ENCODE measurements at regions not wholly inside any gene's neighbourhood (a gene's known extent, or its start where the extent isn't known, plus 50 kb on each side); places are given as distances from the start of the nearest gene placed in this dataset.

DNA sequence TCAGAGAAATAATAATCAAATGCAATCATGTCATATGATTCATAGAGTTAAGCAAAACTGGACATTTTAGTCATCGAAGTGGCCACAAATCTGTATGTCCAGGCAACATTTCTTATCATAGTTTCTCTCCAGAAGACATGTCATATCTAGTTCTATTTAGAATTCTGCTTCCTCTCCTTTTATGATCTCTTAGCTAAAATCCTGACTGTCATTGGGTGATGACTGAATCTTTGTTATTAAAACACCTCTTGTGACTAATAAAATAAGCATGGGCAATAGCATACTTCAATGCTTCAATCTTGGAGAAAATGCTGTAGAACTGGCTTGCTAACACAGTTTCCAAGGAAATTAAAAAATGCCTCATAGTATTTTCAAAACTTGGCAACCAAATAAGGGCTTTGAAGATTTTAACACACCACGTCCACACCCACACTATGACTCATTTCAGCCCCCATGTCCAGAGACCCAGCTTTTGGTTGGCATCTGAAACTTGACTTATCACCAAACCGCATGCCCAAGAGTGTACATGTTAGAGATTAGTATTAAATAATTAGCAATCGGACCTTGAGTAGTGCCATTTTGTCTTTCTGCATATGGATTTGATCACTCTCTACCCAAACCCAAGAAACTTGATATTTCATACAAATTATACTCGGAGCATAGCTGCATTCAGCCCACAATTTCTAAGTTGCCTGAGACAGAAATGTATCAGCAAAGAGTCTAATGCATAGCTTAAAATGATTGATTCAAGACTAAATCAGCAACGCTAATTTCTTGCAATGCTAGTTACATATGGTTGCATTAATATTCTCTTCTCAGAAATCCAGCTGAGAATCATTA is 106.5 kb upstream of the ETAA1 start:
- POLR2A ChIA-PET: no interaction called here
- no peak for DNase-seq

GRCh38 chr2:67294218-67294617 is 102.9 kb upstream of the ETAA1 start:
- Mint-ChIP-seq H3K27me3 (peaks cover 2% of the 10 kb centered on the region), H3K36me3 (ENCODE audit: low read depth) (no peaks in the 10 kb centered on the region), H3K27ac (no peak overlapping the region), H3K4me3 (no peak overlapping the region), H3K4me1 (peaks cover 3% of the 10 kb centered on the region), H3K9me3 (ENCODE audit: low read depth) (no peaks in the 10 kb centered on the region)
- ATAC-seq (no peak), DNase-seq (no peak)
- intact Hi-C loops (cut with DNase I, micrococcal nuclease): no loop called here
- ChIA-PET CTCF (no interaction called here), POLR2A (interaction anchor here (0.6 kb wide), 1 partner anchor 1232 kb away, joined by 7 read pairs; no protein-coding TSS in a partner anchor)

More for the DNA sequence above, 106.5 kb upstream of the ETAA1 start:
- Mint-ChIP-seq H3K27me3 (peaks cover 7% of the 10 kb centered on the region), H3K9me3 (ENCODE audit: low read depth) (no peaks in the 10 kb centered on the region), H3K36me3 (ENCODE audit: low read depth) (no peaks in the 10 kb centered on the region), H3K4me3 (no peak overlapping the region), H3K4me1 (peaks cover 3% of the 10 kb centered on the region), H3K27ac (no peak overlapping the region)
- ATAC-seq: no peak
- CTCF ChIA-PET: no interaction called here
- intact Hi-C loops (cut with DNase I, micrococcal nuclease): no loop called here

DNA sequence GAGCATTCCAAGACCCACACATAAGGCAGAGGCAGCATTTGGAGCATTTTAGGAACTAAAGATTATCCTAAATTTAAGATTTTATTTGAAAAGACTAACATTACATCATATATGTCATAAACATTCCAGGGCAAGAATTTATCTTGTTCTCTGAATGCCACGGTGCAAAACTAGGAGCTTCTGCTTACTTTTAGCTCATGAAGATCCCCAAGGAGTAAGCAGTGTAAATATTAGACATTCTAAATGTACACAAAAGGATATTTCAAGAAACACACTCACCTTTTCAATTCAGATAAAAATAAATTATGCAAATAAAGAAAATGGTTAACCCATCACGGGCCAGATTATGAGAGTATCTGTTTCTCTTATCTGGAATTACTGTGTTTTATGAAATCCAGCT is 101.7 kb upstream of the ETAA1 start:
- ChIA-PET CTCF (interaction anchor here (0.6 to 0.8 kb wide), 2 partner anchors 9 to 60 kb away, joined by 3 read pairs; no protein-coding TSS in a partner anchor), POLR2A (no interaction called here)
- Mint-ChIP-seq H3K27ac (no peak overlapping the region), H3K4me1 (no peaks in the 10 kb centered on the region), H3K27me3 (no peaks in the 10 kb centered on the region), H3K4me3 (no peak overlapping the region), H3K9me3 (ENCODE audit: low read depth) (no peaks in the 10 kb centered on the region), H3K36me3 (ENCODE audit: low read depth) (no peaks in the 10 kb centered on the region)
- DNase-seq (no peak), ATAC-seq (no peak)
- intact Hi-C loops (cut with DNase I, micrococcal nuclease): no loop called here

- intact Hi-C loops (cut with DNase I, micrococcal nuclease): no loop called here
- Mint-ChIP-seq H3K4me3 (no peak overlapping the region), H3K4me1 (no peaks in the 10 kb centered on the region), H3K9me3 (ENCODE audit: low read depth) (no peaks in the 10 kb centered on the region), H3K36me3 (ENCODE audit: low read depth) (no peaks in the 10 kb centered on the region), H3K27ac (no peak overlapping the region), H3K27me3 (no peaks in the 10 kb centered on the region)
- POLR2A ChIA-PET: no interaction called here
- ATAC-seq (no peak), DNase-seq (no peak)
- CTCF ChIA-PET: interaction anchor here (0.8 kb wide), 1 partner anchor 9 kb away, joined by 3 read pairs; no protein-coding TSS in a partner anchor
These were observed 101.3 kb upstream of the ETAA1 start for GRCh38 chr2:67295851-67296250.

GRCh38 chr2:67304300-67304890 is 92.7 kb upstream of the ETAA1 start:
- intact Hi-C loops (cut with DNase I, micrococcal nuclease): no loop called here
- Mint-ChIP-seq H3K27ac (no peak overlapping the region), H3K9me3 (ENCODE audit: low read depth) (no peaks in the 10 kb centered on the region), H3K27me3 (peaks cover 2% of the 10 kb centered on the region), H3K36me3 (ENCODE audit: low read depth) (no peaks in the 10 kb centered on the region), H3K4me1 (no peaks in the 10 kb centered on the region), H3K4me3 (no peak overlapping the region)
- DNase-seq (no peak), ATAC-seq (no peak)
- POLR2A ChIA-PET: no interaction called here
- CTCF ChIA-PET: interaction anchor here (0.7 to 1.0 kb wide), 2 partner anchors 9 to 223 kb away, joined by 3 read pairs; no protein-coding TSS in a partner anchor

DNA sequence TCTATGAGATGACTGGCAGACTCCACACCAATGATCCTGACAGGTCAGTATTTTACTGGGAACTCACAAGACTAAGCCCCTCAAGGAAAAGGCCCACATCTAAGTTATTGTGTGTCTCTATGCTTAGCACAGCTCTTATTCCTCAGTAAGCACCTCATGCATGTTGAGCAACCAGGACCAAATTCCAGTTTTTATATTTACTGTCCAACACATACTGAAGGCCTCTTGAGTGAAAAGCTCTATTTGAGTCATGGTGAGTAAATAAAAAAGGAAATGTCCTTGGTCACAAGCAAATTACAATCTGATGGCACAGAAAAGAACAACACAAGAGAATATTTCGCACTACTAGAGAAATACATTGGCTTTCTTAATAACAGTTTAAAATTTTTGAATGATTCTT is 87.9 kb upstream of the ETAA1 start:
- CTCF ChIA-PET: no interaction called here
- no peaks in the 10 kb centered on the region for H3K4me1 Mint-ChIP-seq
- DNase-seq (no peak), ATAC-seq (no peak)
- peaks cover 4% of the 10 kb centered on the region for H3K27me3 Mint-ChIP-seq
- H3K27ac Mint-ChIP-seq: no peak overlapping the region
- no peak overlapping the region for H3K4me3 Mint-ChIP-seq
- H3K9me3 Mint-ChIP-seq (ENCODE audit: low read depth): no peaks in the 10 kb centered on the region
- no peaks in the 10 kb centered on the region for H3K36me3 Mint-ChIP-seq (ENCODE audit: low read depth)
- intact Hi-C loops (cut with DNase I, micrococcal nuclease): no loop called here
- POLR2A ChIA-PET: no interaction called here

- intact Hi-C loops (cut with DNase I, micrococcal nuclease): no loop called here
- Mint-ChIP-seq H3K27ac (no peak overlapping the region), H3K36me3 (ENCODE audit: low read depth) (no peaks in the 10 kb centered on the region), H3K27me3 (peaks cover 4% of the 10 kb centered on the region), H3K4me3 (no peak overlapping the region), H3K4me1 (no peaks in the 10 kb centered on the region), H3K9me3 (ENCODE audit: low read depth) (no peaks in the 10 kb centered on the region)
- no peak for DNase-seq
- CTCF ChIA-PET: no interaction called here
- POLR2A ChIA-PET: no interaction called here
- ATAC-seq: no peak
These were observed 85.6 kb upstream of the ETAA1 start for GRCh38 chr2:67311536-67311935.

DNA sequence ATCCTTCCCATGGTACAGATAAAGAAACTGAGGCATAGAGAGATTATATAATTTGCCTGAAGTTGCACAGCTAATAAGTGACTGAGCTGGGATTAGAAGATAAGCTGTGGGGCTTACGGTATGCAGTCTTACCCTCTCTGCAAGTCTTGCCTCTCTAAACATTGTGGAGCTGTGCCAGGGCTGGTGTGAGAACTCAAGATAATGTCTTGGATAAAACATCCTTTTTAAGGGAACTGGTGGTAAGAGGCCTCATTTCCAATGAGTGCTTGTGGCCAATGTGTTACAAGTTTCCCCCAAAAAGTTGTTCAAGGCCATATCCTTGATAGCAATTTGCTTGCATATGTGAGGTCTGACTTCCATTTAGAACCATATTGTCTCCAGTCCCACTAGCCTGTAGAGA is 84.3 kb upstream of the ETAA1 start:
- no peak overlapping the region for H3K27ac Mint-ChIP-seq
- H3K27me3 Mint-ChIP-seq: peaks cover 2% of the 10 kb centered on the region
- no peaks in the 10 kb centered on the region for H3K9me3 Mint-ChIP-seq (ENCODE audit: low read depth)
- CTCF ChIA-PET: interaction anchor here (0.6 kb wide), 1 partner anchor 348 kb away, joined by 3 read pairs; no protein-coding TSS in a partner anchor
- POLR2A ChIA-PET: no interaction called here
- no peak overlapping the region for H3K4me3 Mint-ChIP-seq
- H3K4me1 Mint-ChIP-seq: no peaks in the 10 kb centered on the region
- intact Hi-C loops (cut with DNase I, micrococcal nuclease): no loop called here
- no peaks in the 10 kb centered on the region for H3K36me3 Mint-ChIP-seq (ENCODE audit: low read depth)
- ATAC-seq (no peak), DNase-seq (no peak)

DNA sequence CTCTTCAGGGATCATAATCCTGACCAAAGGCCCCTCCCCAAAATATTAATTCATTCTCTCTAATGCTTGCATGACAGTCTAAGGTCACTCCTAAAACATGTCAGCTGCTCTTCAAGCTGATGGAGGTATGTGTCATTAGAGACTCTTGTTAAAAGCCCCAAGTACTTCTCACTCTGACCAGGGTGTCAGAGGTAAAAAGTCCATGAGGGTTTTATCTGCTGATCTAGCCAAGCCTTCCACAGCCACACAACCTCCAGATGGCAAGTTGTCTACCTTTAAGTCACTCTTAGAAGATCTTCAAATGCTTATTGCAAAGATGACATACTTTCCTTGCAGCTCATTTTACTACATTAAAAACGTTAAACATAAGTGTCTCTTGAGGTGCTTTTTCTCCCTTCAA is 83.6 kb upstream of the ETAA1 start:
- ChIA-PET CTCF (interaction anchor here (0.6 kb wide), 1 partner anchor 348 kb away, joined by 3 read pairs; no protein-coding TSS in a partner anchor), POLR2A (no interaction called here)
- ATAC-seq: no peak
- intact Hi-C loops (cut with DNase I, micrococcal nuclease): no loop called here
- DNase-seq: no peak
- Mint-ChIP-seq H3K9me3 (ENCODE audit: low read depth) (no peaks in the 10 kb centered on the region), H3K4me1 (no peaks in the 10 kb centered on the region), H3K4me3 (no peak overlapping the region), H3K36me3 (ENCODE audit: low read depth) (no peaks in the 10 kb centered on the region), H3K27ac (no peak overlapping the region), H3K27me3 (peaks cover 2% of the 10 kb centered on the region)

- no peak overlapping the region for H3K4me3 Mint-ChIP-seq
- H3K27me3 Mint-ChIP-seq: peaks cover 4% of the 10 kb centered on the region
- H3K36me3 Mint-ChIP-seq (ENCODE audit: low read depth): no peaks in the 10 kb centered on the region
- no peak overlapping the region for H3K27ac Mint-ChIP-seq
- DNase-seq: no peak
- ChIA-PET CTCF (no interaction called here), POLR2A (no interaction called here)
- intact Hi-C loops (cut with DNase I, micrococcal nuclease): no loop called here
- no peaks in the 10 kb centered on the region for H3K4me1 Mint-ChIP-seq
- ATAC-seq: no peak
- no peaks in the 10 kb centered on the region for H3K9me3 Mint-ChIP-seq (ENCODE audit: low read depth)
These were observed 79.1 kb upstream of the ETAA1 start for GRCh38 chr2:67318031-67318430.

DNA sequence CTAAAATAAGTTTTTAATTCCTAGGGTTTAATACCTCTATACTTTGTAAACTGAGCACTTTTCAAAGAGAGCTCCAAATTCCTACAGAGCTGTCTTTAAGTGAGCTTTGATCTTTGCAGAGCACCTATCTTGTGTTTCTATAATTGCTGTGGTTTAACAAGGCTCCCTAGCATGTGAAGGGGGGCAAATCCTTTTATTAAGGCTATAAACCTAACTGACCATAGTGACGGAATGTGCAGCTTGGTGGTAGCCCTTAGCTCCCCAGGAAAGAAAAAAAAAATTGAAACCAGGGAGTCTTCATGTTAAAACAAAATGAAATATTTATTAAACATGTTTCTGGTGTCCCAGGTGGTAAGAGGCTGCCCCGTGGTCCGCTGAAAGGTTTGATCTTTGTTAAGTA is 78.6 kb upstream of the ETAA1 start:
- no peak overlapping the region for H3K27ac Mint-ChIP-seq
- intact Hi-C loops (cut with DNase I, micrococcal nuclease): no loop called here
- H3K36me3 Mint-ChIP-seq (ENCODE audit: low read depth): no peaks in the 10 kb centered on the region
- ATAC-seq (no peak), DNase-seq (no peak)
- peaks cover 4% of the 10 kb centered on the region for H3K27me3 Mint-ChIP-seq
- no peaks in the 10 kb centered on the region for H3K4me1 Mint-ChIP-seq
- H3K4me3 Mint-ChIP-seq: no peak overlapping the region
- CTCF ChIA-PET: no interaction called here
- POLR2A ChIA-PET: no interaction called here
- H3K9me3 Mint-ChIP-seq (ENCODE audit: low read depth): no peaks in the 10 kb centered on the region

GRCh38 chr2:67318993-67319481 is 78.1 kb upstream of the ETAA1 start:
- ATAC-seq: no peak
- intact Hi-C loops (cut with DNase I, micrococcal nuclease): no loop called here

More at GRCh38 chr2:67318993-67319481, 78.1 kb upstream of the ETAA1 start:
- no peak overlapping the region for H3K27ac Mint-ChIP-seq
- ChIA-PET CTCF (no interaction called here), POLR2A (no interaction called here)
- H3K4me1 Mint-ChIP-seq: no peaks in the 10 kb centered on the region
- no peak overlapping the region for H3K4me3 Mint-ChIP-seq
- peaks cover 4% of the 10 kb centered on the region for H3K27me3 Mint-ChIP-seq
- no peaks in the 10 kb centered on the region for H3K9me3 Mint-ChIP-seq (ENCODE audit: low read depth)
- no peak for DNase-seq
- H3K36me3 Mint-ChIP-seq (ENCODE audit: low read depth): no peaks in the 10 kb centered on the region

All from activated CD4-positive, alpha-beta T cell treated with anti-CD3 and anti-CD28 coated beads for 36 hours (primary cell).